IMR-90 (cell line): ENCODE measurements at regions not wholly inside any gene's neighbourhood (a gene's known extent, or its start where the extent isn't known, plus 50 kb on each side); places are given as distances from the start of the nearest gene placed in this dataset.

Experiments
- BHLHE40 ChIP-seq: fragments of 150-350 bp; IDR thresholded peaks from 2 replicates; pipeline ENCODE4 v1.6.1; 2016; ENCODE audit warnings: mild to moderate bottlenecking, low read depth, low read length
- CEBPB ChIP-seq: IDR thresholded peaks from 2 replicates; pipeline ENCODE4 v1.6.1; 2012; ENCODE audit warnings: low read depth, low read length, improper control_type of control experiment
- FOS ChIP-seq: fragments of 150-350 bp; IDR thresholded peaks from 2 replicates; pipeline ENCODE4 v1.6.1; 2016; ENCODE audit warnings: low read depth, low read length
- MXI1 ChIP-seq: IDR thresholded peaks from 2 replicates; pipeline ENCODE4 v1.6.1; 2012; ENCODE audit warnings: low read depth, mild to moderate bottlenecking, low read length, moderate library complexity, borderline replicate concordance
- POLR2A ChIP-seq: IDR thresholded peaks from 2 replicates; pipeline ENCODE4 v1.6.1; 2012; ENCODE audit warnings: mild to moderate bottlenecking, low read depth, low read length
- RCOR1 ChIP-seq: IDR thresholded peaks from 2 replicates; pipeline ENCODE4 v1.6.1; 2012; ENCODE audit warnings: mild to moderate bottlenecking, low read length, improper control_type of control experiment; ENCODE audit not compliant: insufficient replicate concordance
- RFX5 ChIP-seq: IDR thresholded peaks from 2 replicates; pipeline ENCODE4 v1.8.0; 2012; ENCODE audit warnings: low read depth, mild to moderate bottlenecking, low read length, moderate library complexity
- TF ChIP-seq, protein P1 (sequence below): conservative IDR thresholded peaks from 2 replicates; pipeline ENCODE4 v1.5.1; 2012; ENCODE audit warnings: mild to moderate bottlenecking, low read depth, low read length, improper control_type of control experiment
- TF ChIP-seq, protein P2 (sequence below): fragments of 150-350 bp; IDR thresholded peaks from 2 replicates; pipeline ENCODE4 v1.6.1; 2016; ENCODE audit warnings: low read depth, mild to moderate bottlenecking, low read length, moderate library complexity, borderline replicate concordance

DNA sequence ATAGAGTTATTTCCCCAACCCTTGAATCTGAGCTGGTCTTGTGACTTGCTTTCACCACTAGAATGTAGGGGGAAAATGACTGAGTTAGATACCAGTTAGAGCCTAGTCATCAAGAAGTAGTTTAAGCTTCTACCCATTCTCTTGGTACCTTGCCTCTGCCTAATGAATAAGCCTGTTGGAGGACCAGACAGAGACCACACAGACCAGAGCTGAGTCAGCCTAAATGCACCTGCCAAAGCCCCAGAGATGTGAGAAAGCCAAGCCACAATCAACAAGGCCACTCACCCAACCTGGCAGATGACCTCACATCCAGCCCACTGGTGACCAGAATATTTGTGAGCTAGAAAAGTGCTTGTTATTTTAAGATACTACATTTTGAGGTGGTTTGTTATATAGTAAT is 85.2 kb upstream of the DCLK2 start:
- TF ChIP-seq, protein P1, sequence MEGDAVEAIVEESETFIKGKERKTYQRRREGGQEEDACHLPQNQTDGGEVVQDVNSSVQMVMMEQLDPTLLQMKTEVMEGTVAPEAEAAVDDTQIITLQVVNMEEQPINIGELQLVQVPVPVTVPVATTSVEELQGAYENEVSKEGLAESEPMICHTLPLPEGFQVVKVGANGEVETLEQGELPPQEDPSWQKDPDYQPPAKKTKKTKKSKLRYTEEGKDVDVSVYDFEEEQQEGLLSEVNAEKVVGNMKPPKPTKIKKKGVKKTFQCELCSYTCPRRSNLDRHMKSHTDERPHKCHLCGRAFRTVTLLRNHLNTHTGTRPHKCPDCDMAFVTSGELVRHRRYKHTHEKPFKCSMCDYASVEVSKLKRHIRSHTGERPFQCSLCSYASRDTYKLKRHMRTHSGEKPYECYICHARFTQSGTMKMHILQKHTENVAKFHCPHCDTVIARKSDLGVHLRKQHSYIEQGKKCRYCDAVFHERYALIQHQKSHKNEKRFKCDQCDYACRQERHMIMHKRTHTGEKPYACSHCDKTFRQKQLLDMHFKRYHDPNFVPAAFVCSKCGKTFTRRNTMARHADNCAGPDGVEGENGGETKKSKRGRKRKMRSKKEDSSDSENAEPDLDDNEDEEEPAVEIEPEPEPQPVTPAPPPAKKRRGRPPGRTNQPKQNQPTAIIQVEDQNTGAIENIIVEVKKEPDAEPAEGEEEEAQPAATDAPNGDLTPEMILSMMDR, result no peak
- no peak for TF ChIP-seq MXI1
- TF ChIP-seq RCOR1, result no peak
- TF ChIP-seq BHLHE40, result no peak
- TF ChIP-seq, protein P2, sequence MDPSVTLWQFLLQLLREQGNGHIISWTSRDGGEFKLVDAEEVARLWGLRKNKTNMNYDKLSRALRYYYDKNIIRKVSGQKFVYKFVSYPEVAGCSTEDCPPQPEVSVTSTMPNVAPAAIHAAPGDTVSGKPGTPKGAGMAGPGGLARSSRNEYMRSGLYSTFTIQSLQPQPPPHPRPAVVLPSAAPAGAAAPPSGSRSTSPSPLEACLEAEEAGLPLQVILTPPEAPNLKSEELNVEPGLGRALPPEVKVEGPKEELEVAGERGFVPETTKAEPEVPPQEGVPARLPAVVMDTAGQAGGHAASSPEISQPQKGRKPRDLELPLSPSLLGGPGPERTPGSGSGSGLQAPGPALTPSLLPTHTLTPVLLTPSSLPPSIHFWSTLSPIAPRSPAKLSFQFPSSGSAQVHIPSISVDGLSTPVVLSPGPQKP, result no peak
- no peak for TF ChIP-seq CEBPB
- TF ChIP-seq FOS, result no peak
- no peak for TF ChIP-seq POLR2A
- TF ChIP-seq RFX5, result no peak
